Liver (tissue), 8 donors: ENCODE measurements at regions not wholly inside any gene's neighbourhood (a gene's known extent, or its start where the extent isn't known, plus 50 kb on each side); places are given as distances from the start of the nearest gene placed in this dataset.

Experiments used
- DNase-seq: peaks from one replicate; pipeline ENCODE4 v3.0.0-alpha.2; 2017; ENCODE audit warnings: low spot score
- H3K27ac ChIP-seq, 2 donors: one replicate each; pipeline ENCODE4 v1.7.0; 2013; ENCODE audit warnings: inconsistent platforms in 2 of 2, low read length in 2 of 2, control low read depth in 1 of 2, low read depth in 1 of 2, mild to moderate bottlenecking in 1 of 2
- H3K27me3 ChIP-seq, 4 donors: one replicate each; pipeline versions ENCODE4 v1.6.1 to v1.7.0; 2013; ENCODE audit warnings: low read length in 3 of 4, inconsistent platforms in 1 of 4, mild to moderate bottlenecking in 1 of 4, moderate library complexity in 1 of 4; ENCODE audit not compliant: control insufficient read depth in 4 of 4, insufficient read depth in 4 of 4
- H3K36me3 ChIP-seq, 4 donors: one replicate each; pipeline versions ENCODE4 v1.6.1 to v1.7.0; 2013; ENCODE audit warnings: low read length in 3 of 4, mild to moderate bottlenecking in 3 of 4, low read depth in 1 of 4, moderate library complexity in 1 of 4; ENCODE audit not compliant: control insufficient read depth in 4 of 4, insufficient read depth in 3 of 4
- H3K4me1 ChIP-seq, 4 donors: one replicate each; pipeline versions ENCODE4 v1.6.1 to v1.7.0; 2013; ENCODE audit warnings: low read length in 3 of 4, mild to moderate bottlenecking in 3 of 4, moderate library complexity in 1 of 4; ENCODE audit not compliant: control insufficient read depth in 4 of 4, insufficient read depth in 4 of 4
- H3K4me3 ChIP-seq, 3 donors: one replicate each; pipeline versions ENCODE4 v1.6.1 to v1.7.0; 2013; ENCODE audit warnings: low read length in 3 of 3, control low read depth in 1 of 3, low read depth in 1 of 3, mild to moderate bottlenecking in 1 of 3
- H3K9ac ChIP-seq, 2 donors: one replicate each; pipeline ENCODE4 v1.7.0; 2013; ENCODE audit warnings: low read length in 2 of 2, mild to moderate bottlenecking in 2 of 2, moderate library complexity in 2 of 2, control low read depth in 1 of 2, low read depth in 1 of 2
- H3K9me3 ChIP-seq, 4 donors: one replicate each; pipeline versions ENCODE4 v1.6.1 to v1.7.0; 2013; ENCODE audit warnings: low read length in 3 of 4; ENCODE audit not compliant: control insufficient read depth in 4 of 4
- ATF3 ChIP-seq: IDR thresholded peaks from 2 replicates; pipeline ENCODE4 v1.6.1; 2016; ENCODE audit warnings: antibody characterized with exemption
- CTCF ChIP-seq: fragments of 150-350 bp; IDR thresholded peaks from 2 replicates; pipeline ENCODE4 v1.5.1; 2017; ENCODE audit warnings: improper control_type of control experiment, low read depth, low read length; ENCODE audit not compliant: missing input control
- EGR1 ChIP-seq, 2 donors: IDR thresholded peaks; 2 replicates each; pipeline ENCODE4 v1.6.1; 2016 to 2018; ENCODE audit warnings: antibody characterized with exemption in 2 of 2, low read depth in 2 of 2
- FOXA1 ChIP-seq: IDR thresholded peaks from 2 replicates; pipeline ENCODE4 v1.6.1; 2016; ENCODE audit warnings: antibody characterized with exemption
- HNF4A ChIP-seq, 2 donors: conservative IDR thresholded peaks; 2 replicates each; pipeline ENCODE4 v1.6.1; 2016; ENCODE audit warnings: antibody characterized with exemption in 2 of 2, mild to moderate bottlenecking in 2 of 2
- HNF4G ChIP-seq: IDR thresholded peaks from 2 replicates; pipeline ENCODE4 v1.6.1; 2016; ENCODE audit warnings: antibody characterized with exemption
- NR2F2 ChIP-seq: IDR thresholded peaks from 2 replicates; pipeline ENCODE4 v1.6.1; 2016; ENCODE audit warnings: antibody characterized with exemption
- RAD21 ChIP-seq, 2 donors: IDR thresholded peaks; 2 replicates each; pipeline ENCODE4 v1.6.1; 2016; ENCODE audit warnings: antibody characterized with exemption in 2 of 2, mild to moderate bottlenecking in 2 of 2
- RXRA ChIP-seq, 2 donors: IDR thresholded peaks; 2 replicates each; pipeline ENCODE4 v1.6.1; 2017 to 2018; ENCODE audit warnings: antibody characterized with exemption in 2 of 2, mild to moderate bottlenecking in 1 of 2
- SP1 ChIP-seq: IDR thresholded peaks from 2 replicates; pipeline ENCODE4 v1.6.1; 2018; ENCODE audit warnings: antibody characterized with exemption, mild to moderate bottlenecking
- TAF1 ChIP-seq: conservative IDR thresholded peaks from 2 replicates; pipeline ENCODE4 v1.6.1; 2016; ENCODE audit warnings: antibody characterized with exemption, mild to moderate bottlenecking
- WGBS: extraction: QIAGEN DNeasy Blood & Tissue Kit; methylation state at CpG from one replicate; pipeline ENCODE4 v1.1.7; 2013; 5-methylcytosine and 5-hydroxymethylcytosine counted together
- TF ChIP-seq, protein P1 (sequence below): IDR thresholded peaks from 2 replicates; pipeline ENCODE4 v1.6.1; 2016; ENCODE audit warnings: antibody characterized with exemption
- TF ChIP-seq, protein P2 (sequence below): IDR thresholded peaks from 2 replicates; pipeline ENCODE4 v1.6.1; 2016; ENCODE audit warnings: antibody characterized with exemption, mild to moderate bottlenecking
- donor health status: healthy.
- donor health status: healthy.
- donor health status: healthy.
- donor health status: healthy.
- donor health status: healthy.

DNA sequence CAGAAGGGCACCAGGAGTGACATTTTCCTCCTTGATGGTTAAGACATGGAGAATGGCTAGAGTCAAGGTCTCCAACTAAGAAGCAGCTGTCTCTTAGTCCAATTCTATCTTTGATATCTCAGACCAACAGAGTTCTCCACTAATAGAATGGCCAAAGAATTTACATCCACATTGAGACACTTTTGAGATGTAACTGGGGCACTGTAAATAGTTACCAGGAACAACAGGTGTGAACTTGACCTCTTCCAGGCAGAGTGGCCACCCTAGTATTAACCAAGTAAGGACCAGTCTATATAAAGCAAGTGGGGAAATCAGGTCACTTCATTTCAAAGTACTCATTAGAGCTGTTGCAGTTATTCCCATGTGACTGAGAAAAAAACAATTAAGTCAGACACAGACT is 159.7 kb upstream of the RAD23B start (continued):
- no peak for TF ChIP-seq TAF1
- TF ChIP-seq HNF4G = no peak
- TF ChIP-seq HNF4A (conservative IDR thresholded peaks at IDR 0.05) = no peak
- TF ChIP-seq, protein P1, sequence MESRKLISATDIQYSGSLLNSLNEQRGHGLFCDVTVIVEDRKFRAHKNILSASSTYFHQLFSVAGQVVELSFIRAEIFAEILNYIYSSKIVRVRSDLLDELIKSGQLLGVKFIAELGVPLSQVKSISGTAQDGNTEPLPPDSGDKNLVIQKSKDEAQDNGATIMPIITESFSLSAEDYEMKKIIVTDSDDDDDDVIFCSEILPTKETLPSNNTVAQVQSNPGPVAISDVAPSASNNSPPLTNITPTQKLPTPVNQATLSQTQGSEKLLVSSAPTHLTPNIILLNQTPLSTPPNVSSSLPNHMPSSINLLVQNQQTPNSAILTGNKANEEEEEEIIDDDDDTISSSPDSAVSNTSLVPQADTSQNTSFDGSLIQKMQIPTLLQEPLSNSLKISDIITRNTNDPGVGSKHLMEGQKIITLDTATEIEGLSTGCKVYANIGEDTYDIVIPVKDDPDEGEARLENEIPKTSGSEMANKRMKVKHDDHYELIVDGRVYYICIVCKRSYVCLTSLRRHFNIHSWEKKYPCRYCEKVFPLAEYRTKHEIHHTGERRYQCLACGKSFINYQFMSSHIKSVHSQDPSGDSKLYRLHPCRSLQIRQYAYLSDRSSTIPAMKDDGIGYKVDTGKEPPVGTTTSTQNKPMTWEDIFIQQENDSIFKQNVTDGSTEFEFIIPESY = no peak

GRCh38 chr9:107127608-107128007 is 155.5 kb upstream of the RAD23B start:
- Histone ChIP-seq H3K27ac (no peak overlapping the region), H3K9me3 (no peaks in the 10 kb centered on the region), H3K27me3 (no peaks in the 10 kb centered on the region), H3K9ac (no peak overlapping the region), H3K4me3 (no peak overlapping the region), H3K4me1 (no peaks in the 10 kb centered on the region), H3K36me3 (no peaks in the 10 kb centered on the region)
- DNase-seq = no peak
- no peak for TF ChIP-seq TAF1
- no peak for TF ChIP-seq RAD21 (IDR thresholded peaks at IDR 0.05)
- TF ChIP-seq CTCF = no peak
- TF ChIP-seq FOXA1 = no peak
- TF ChIP-seq EGR1 (IDR thresholded peaks at IDR 0.05; ENCODE audit: low read depth in 2 of 2) = no peak
- TF ChIP-seq NR2F2 = no peak
- no peak for TF ChIP-seq SP1
- TF ChIP-seq, protein P2, sequence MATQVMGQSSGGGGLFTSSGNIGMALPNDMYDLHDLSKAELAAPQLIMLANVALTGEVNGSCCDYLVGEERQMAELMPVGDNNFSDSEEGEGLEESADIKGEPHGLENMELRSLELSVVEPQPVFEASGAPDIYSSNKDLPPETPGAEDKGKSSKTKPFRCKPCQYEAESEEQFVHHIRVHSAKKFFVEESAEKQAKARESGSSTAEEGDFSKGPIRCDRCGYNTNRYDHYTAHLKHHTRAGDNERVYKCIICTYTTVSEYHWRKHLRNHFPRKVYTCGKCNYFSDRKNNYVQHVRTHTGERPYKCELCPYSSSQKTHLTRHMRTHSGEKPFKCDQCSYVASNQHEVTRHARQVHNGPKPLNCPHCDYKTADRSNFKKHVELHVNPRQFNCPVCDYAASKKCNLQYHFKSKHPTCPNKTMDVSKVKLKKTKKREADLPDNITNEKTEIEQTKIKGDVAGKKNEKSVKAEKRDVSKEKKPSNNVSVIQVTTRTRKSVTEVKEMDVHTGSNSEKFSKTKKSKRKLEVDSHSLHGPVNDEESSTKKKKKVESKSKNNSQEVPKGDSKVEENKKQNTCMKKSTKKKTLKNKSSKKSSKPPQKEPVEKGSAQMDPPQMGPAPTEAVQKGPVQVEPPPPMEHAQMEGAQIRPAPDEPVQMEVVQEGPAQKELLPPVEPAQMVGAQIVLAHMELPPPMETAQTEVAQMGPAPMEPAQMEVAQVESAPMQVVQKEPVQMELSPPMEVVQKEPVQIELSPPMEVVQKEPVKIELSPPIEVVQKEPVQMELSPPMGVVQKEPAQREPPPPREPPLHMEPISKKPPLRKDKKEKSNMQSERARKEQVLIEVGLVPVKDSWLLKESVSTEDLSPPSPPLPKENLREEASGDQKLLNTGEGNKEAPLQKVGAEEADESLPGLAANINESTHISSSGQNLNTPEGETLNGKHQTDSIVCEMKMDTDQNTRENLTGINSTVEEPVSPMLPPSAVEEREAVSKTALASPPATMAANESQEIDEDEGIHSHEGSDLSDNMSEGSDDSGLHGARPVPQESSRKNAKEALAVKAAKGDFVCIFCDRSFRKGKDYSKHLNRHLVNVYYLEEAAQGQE = no peak
- TF ChIP-seq RXRA (IDR thresholded peaks at IDR 0.05) = no peak
- TF ChIP-seq, protein P1 = no peak
- no peak for TF ChIP-seq HNF4G
- no peak for TF ChIP-seq ATF3
- 84% methylated on average over 5 of the region's 5 CpGs for WGBS
